T47D (cell line): ENCODE measurements at regions not wholly inside any gene's neighbourhood (a gene's known extent, or its start where the extent isn't known, plus 50 kb on each side); places are given as distances from the start of the nearest gene placed in this dataset.
A peak's percentile ranks its signal among the peaks of the same experiment; 100 is the strongest.

ENCODE experiments used
- DNase-seq, 2 experiments: peaks; one replicate each; pipeline versions ENCODE4 v3.0.0 to v3.0.0-alpha.2; 2011 to 2012; ENCODE audit warnings: low read depth in 1 of 2, low spot score in 1 of 2
- JUND ChIP-seq: IDR thresholded peaks from 2 replicates; pipeline ENCODE4 v1.6.1; 2012; ENCODE audit warnings: low read depth
- in situ Hi-C: cut with HindIII; loops from 2 replicates; pipeline ENCODE4 v1.10.0; 2016; ENCODE audit warnings: low sequenced_read_pairs, low pct_unique_long_range_greater_than_20kb

DNA sequence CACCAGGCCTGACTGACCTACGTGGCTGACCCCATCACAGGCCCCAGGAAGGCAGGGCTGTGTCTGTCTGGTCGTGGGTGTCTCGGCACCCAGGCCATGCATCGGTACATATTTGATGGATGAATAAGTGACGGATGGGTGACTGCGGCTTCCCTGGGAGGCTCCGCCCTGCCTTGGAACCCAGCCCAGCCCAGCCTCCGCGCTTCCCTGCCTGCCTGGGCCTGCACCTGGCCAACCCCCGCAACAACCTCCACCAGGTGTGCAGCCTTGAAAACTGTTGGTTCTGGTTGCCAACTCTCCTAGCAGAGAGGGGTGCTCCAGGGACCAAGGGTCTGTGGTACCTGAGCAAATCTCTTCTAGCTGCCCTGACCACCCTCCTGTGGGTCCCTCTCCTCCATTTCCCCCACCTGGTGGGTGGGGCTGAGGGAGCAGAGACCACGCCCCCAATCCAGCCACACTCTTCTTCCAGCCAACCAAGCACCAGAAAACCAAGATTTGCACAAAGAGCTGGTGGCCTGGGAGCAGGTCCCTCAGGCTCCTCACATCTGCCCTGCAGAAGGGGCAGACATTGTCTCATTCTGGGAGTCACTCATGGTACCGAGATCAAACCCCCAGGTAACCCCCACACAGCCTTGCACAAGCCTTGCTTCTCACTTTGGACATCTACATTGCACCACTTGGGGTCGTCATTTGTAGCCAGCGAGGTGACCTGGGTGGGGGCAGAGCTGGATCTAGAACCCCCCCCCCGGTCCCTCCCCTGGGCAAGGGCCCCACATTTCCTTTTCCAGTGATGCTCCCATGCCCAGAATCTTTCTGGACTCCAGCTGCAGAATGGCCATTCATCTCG, 100.6 kb upstream of the IER5L start:
- DNase-seq, result peak; percentile 91 to 94

DNA sequence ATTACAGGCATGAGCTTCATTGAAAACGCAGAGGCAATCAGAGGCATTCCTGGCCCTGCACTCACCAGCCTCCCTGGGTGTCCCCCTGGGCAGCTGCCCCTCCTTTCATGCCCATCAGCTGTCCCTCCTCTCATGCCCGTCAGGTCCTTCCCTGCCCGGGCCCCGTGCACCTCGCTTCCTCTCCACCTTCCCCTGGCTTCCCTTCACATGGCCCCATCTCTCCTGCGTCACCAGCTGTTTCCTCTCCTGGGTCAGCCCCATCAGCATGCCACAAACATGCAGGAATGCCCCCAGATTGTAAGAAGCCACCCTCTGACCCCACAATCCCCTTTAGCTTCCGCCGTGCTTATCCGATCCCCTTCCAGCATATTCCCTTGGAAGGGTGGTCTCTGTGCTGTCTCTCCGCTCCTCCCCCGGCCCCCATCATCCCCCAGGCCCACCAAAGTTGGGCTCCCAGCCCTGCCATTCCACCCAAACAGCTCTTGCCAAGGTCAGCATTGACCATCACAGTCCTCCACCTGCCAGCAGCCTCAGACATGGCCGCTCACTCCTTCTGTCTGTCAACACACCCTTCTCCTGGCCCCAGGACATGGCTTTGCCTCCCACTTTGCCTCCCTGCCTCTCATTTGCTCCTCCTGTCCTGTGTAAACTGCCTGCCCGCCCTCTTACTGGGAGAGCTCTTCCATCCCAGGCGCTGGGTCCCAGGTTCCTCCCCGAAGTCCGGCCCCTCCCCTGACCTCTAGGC, 98.6 kb upstream of the IER5L start:
- no peak for TF ChIP-seq JUND
- DNase-seq, result peak; percentile 72 to 93
- in situ Hi-C loops, result no loop called here

More for the DNA sequence above, 100.6 kb upstream of the IER5L start:
- in situ Hi-C loops, result no loop called here
- no peak for TF ChIP-seq JUND

DNA sequence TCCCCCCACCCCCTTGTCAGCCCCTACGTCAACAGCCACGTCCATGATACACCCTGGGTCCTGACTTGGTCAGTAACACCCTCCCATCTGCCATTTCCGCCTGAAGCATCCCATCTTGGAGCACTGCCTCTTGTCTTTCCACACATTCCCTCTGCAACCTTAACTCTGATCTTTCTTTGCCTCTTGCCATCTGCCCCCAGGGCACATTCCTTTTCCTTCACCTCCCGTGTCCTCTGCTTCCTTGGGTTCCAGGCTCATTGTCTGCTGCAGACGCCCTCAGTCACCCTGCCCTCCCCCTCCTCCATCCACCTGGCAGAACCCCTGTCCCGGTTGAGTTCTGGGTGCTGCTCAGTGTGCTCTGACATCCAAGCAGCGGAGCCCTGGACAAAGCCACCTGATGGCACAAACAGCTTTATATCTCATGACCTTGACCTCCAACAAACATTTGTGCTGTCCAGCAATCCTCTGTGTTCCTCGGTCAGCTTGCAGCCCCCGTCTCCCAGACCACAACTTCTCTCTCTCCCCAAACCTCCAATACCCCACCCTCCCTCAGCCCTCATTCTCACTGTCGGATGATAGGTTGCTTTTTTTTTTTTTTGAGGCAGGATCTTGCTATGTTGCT, 97.7 kb upstream of the IER5L start:
- DNase-seq, result peak in 1 of 2 experiments; percentile 87

DNA sequence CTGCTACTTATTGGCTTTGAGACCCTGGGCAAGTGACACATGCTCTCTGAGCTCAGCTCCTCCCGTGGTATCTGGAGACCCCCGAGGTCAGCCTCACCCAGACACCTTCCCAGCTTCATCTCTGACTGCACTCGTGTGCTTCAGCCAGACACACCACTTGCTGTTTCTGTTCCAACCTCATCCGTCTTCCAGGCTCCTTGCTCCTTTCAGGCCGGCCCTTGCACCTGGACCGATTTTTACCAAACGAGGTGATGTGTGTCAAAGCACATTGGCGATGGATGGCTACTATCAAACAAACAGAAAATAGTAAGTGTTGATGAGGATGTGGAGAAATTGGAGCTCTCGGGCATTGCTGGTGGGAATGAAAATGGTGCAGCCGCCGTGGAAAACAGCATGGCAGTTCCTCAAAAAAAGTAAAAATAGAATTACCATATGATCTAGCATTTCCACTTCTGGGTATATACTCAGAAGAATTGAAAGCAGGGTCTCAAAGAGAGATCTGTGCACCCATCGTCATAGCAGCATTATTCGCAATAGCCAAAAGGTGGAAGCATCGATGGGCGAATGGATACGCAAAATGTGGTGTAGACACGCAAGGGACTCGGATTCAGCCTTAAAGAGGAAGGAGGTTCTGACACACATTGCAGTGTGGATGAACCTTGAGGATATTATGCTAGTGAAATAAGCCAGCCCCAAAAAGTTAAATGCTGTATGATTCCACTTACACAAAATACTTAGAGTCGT, 96.1 kb upstream of the IER5L start:
- DNase-seq, result no peak
- in situ Hi-C loops, result no loop called here
- TF ChIP-seq JUND, result no peak

More for the DNA sequence above, 97.7 kb upstream of the IER5L start:
- TF ChIP-seq JUND, result no peak
- in situ Hi-C loops, result no loop called here

GRCh38 chr9:129273136-129273895, 95.3 kb upstream of the IER5L start:
- no peak for TF ChIP-seq JUND
- in situ Hi-C loops, result no loop called here
- no peak for DNase-seq

DNA sequence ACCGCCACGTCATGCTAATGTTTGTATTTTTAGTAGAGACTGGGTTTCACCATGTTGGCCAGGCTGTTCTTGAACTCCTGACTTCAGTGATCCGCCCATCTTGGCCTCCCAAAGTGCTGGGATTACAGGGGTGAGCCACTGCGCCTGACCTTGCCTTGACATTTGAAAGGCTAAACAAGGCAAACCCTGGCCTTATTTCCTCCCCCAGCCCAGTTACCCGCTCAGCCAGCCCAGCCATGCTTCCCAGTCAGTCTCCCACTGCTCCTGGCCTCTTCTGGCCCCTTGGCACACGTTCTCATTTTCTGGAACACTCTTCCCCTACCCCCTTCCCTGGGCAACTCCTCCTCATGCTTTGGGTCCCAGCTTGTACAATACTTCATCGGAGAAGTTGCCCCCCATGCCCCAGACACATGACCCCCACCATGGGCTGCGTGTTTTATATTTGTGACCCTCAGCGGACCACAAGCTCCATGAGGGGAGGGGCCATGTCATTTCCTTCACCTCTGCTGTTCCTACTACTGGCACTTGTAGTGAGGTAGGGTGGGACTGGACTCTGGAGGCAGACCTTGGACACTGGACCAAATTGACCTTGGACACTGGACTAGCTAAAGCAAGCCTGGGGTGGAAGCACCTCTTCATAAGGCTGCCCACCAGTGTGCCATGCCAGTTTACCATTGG, 94.4 kb upstream of the IER5L start:
- in situ Hi-C loops, result no loop called here
- no peak for DNase-seq
- no peak for TF ChIP-seq JUND

GRCh38 chr9:129270903-129271431, 92.9 kb upstream of the IER5L start:
- DNase-seq, result no peak
- in situ Hi-C loops, result no loop called here
- no peak for TF ChIP-seq JUND

DNA sequence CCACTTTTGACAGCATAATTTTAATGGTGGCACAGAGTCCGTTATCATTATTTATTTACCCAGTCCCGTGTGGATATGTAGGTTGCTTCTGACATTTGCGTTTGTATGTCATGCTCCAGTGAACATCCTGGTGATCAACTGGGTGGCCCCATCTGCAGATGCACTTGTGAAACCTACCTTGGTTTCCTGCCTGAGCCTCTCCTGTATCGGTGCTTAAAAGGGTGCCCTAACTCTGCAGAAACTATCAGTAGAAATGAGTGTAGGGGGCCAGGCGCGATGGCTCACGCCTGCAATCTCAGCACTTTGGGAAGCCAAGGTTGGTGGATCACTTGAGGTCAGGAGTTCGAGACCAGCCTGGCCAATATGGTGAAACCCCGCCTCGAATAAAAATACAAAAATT, 92.1 kb upstream of the IER5L start:
- DNase-seq, result no peak
- in situ Hi-C loops, result no loop called here
- no peak for TF ChIP-seq JUND

DNA sequence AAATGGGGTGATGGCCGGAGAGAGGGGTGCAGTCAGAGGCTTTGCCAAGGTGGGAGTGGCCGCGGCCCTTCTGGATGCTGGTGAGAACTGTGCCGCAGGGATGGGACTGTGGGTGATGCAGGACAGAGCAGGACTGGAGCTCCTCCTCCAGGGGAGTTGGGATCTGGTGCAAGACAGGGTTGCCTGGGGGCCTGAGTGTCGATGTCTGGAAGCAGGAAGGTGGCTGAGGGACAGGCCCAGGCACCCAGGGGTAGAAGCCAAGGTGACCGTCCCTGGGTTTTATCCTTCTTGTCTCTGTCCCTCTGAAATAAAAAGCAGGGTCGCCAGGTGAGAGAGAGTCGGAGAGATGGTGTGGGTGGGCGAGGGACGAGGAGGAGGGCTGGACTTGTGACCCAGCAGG, 89.1 kb upstream of the IER5L start:
- in situ Hi-C loops, result no loop called here
- no peak for TF ChIP-seq JUND
- DNase-seq, result no peak

DNA sequence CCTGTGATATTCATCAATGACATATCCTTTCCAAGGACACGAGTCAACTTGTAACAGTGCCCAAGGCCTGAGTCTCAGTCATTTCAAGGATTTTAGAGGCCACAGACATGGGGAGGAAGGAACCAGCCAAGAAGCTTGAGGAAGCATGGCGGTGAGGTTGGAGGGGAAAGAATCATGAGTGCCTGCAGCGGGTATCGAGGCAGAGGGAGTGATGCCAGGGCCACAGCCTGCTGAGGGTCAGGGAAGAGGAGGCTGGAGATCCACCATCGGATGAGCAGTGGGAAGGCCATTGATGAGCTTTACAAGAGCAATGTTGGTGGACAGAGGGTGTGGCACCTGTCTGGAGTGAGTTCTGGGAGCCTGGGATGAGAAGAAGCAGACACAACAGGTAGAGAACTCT, 88.5 kb upstream of the IER5L start:
- TF ChIP-seq JUND, result no peak
- in situ Hi-C loops, result no loop called here

DNA sequence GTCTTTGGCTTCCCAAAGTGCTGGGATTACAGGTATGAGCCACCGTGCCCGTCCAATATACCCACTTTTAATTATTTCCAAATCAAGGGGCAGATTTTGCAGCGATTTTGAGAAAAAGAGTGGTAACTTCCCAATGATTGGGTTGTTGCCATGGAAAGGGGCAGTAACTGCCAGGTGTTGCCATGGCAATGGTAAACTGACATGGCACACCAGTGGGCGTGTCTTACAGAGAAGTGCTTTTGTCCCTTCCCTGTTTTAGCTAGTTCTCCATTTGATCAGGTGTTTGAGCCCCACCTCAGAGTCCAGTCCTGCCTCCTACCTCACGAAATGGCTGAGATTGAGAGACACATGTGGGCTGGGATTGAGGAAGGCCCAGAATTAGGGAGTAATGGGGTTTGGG, 86.3 kb upstream of the IER5L start:
- TF ChIP-seq JUND, result no peak
- no peak for DNase-seq
- in situ Hi-C loops, result no loop called here

More for the DNA sequence above, 88.5 kb upstream of the IER5L start:
- DNase-seq, result no peak
